HEK293T (cell line): ENCODE measurements at regions not wholly inside any gene's neighbourhood (a gene's known extent, or its start where the extent isn't known, plus 50 kb on each side); places are given as distances from the start of the nearest gene placed in this dataset.

Experiments
- CTCF ChIA-PET: fragments of 350-600 bp; formaldehyde crosslinking; extraction: SDS; loops from one replicate; lab custom pipeline; 2021; ENCODE audit warnings: antibody characterized with exemption, inconsistent platforms; lab: Yijun Ruan, JAX
- POLR2A ChIA-PET: fragments of 350-600 bp; formaldehyde crosslinking; extraction: SDS; loops from one replicate; lab custom pipeline; 2020; ENCODE audit warnings: antibody characterized with exemption, inconsistent platforms; lab: Yijun Ruan, JAX
- DNase-seq: peaks from one replicate; pipeline ENCODE4 v3.0.0; 2012; ENCODE audit warnings: mixed read lengths; ENCODE audit errors: extremely low spot score
- ARNT ChIP-seq: fragments of 450-650 bp; IDR thresholded peaks from 2 replicates; pipeline ENCODE4 v1.6.1; 2017; ENCODE audit warnings: mild to moderate bottlenecking
- BHLHE40 ChIP-seq: fragments of 450-650 bp; IDR thresholded peaks from 2 replicates; pipeline ENCODE4 v1.6.1; 2016; ENCODE audit warnings: mild to moderate bottlenecking, moderate library complexity, borderline replicate concordance
- CTBP1 ChIP-seq: fragments of 450-650 bp; IDR thresholded peaks from 2 replicates; pipeline ENCODE4 v1.6.1; 2016; ENCODE audit warnings: borderline replicate concordance
- ELF4 ChIP-seq: fragments of 450-650 bp; IDR thresholded peaks from 2 replicates; pipeline ENCODE4 v1.6.1; 2017; ENCODE audit warnings: antibody characterized with exemption
- FOXA1 ChIP-seq: fragments of 450-650 bp; IDR thresholded peaks from 2 replicates; pipeline ENCODE4 v1.6.1; 2016; ENCODE audit warnings: mild to moderate bottlenecking
- FOXK2 ChIP-seq: fragments of 450-650 bp; IDR thresholded peaks from 2 replicates; pipeline ENCODE4 v1.6.1; 2016; ENCODE audit warnings: mild to moderate bottlenecking
- FOXM1 ChIP-seq: fragments of 450-650 bp; IDR thresholded peaks from 2 replicates; pipeline ENCODE4 v1.6.1; 2017; ENCODE audit warnings: mild to moderate bottlenecking, borderline replicate concordance
- HDGF ChIP-seq: fragments of 450-650 bp; IDR thresholded peaks from 2 replicates; pipeline ENCODE4 v1.6.1; 2017; ENCODE audit warnings: antibody characterized with exemption, borderline replicate concordance
- L3MBTL2 ChIP-seq: fragments of 450-650 bp; conservative IDR thresholded peaks from 2 replicates; pipeline ENCODE4 v1.6.1; 2016; ENCODE audit warnings: mild to moderate bottlenecking
- LEF1 ChIP-seq: fragments of 450-650 bp; IDR thresholded peaks from 2 replicates; pipeline ENCODE4 v1.6.1; 2017; ENCODE audit warnings: mild to moderate bottlenecking, borderline replicate concordance
- NFRKB ChIP-seq: fragments of 450-650 bp; IDR thresholded peaks from 2 replicates; pipeline ENCODE4 v1.6.1; 2016; ENCODE audit warnings: mild to moderate bottlenecking, moderate library complexity
- PKNOX1 ChIP-seq: fragments of 450-650 bp; IDR thresholded peaks from 2 replicates; pipeline ENCODE4 v1.6.1; 2016
- SP1 ChIP-seq: fragments of 450-650 bp; IDR thresholded peaks from 2 replicates; pipeline ENCODE4 v1.6.1; 2017
- SUZ12 ChIP-seq: fragments of 450-650 bp; IDR thresholded peaks from 2 replicates; pipeline ENCODE4 v1.6.1; 2016; ENCODE audit warnings: mild to moderate bottlenecking
- TARDBP ChIP-seq: fragments of 450-650 bp; IDR thresholded peaks from 2 replicates; pipeline ENCODE4 v1.6.1; 2016
- ZNF384 ChIP-seq: fragments of 450-650 bp; IDR thresholded peaks from 2 replicates; pipeline ENCODE4 v1.6.1; 2016

- TF ChIP-seq FOXA1 (no peak), SUZ12 (no peak), ARNT (no peak), SP1 (no peak), NFRKB (no peak), ELF4 (no peak), LEF1 (no peak), L3MBTL2 (no peak), FOXM1 (no peak), BHLHE40 (no peak), TARDBP (no peak), ZNF384 (no peak), FOXK2 (no peak), HDGF (no peak), CTBP1 (no peak), PKNOX1 (no peak)
- POLR2A ChIA-PET, result no interaction called here
- DNase-seq, result no peak
- CTCF ChIA-PET, result no interaction called here
These were observed 329.8 kb upstream of the RUNX1 start for GRCh38 chr21:35378881-35379280.

- TF ChIP-seq FOXK2 (no peak), PKNOX1 (no peak), SUZ12 (no peak), NFRKB (no peak), SP1 (no peak), ZNF384 (no peak), CTBP1 (no peak)
- ChIA-PET POLR2A (no interaction called here), CTCF (no interaction called here)
- no peak for DNase-seq
These were observed 328.5 kb upstream of the RUNX1 start for GRCh38 chr21:35377505-35378090.

- ChIA-PET CTCF (no interaction called here), POLR2A (no interaction called here)
- no peak for TF ChIP-seq NFRKB
- no peak for TF ChIP-seq PKNOX1
- TF ChIP-seq SP1, result no peak
- TF ChIP-seq LEF1, result no peak
- TF ChIP-seq ARNT, result no peak
- TF ChIP-seq FOXK2, result no peak
- DNase-seq, result no peak
These were observed 327.5 kb upstream of the RUNX1 start for GRCh38 chr21:35376406-35377135.

- POLR2A ChIA-PET, result no interaction called here
- DNase-seq, result no peak
- CTCF ChIA-PET, result no interaction called here
- TF ChIP-seq HDGF (no peak), CTBP1 (no peak), PKNOX1 (no peak), L3MBTL2 (no peak), NFRKB (no peak), ELF4 (no peak), FOXK2 (no peak), TARDBP (no peak), FOXA1 (no peak), BHLHE40 (no peak), FOXM1 (no peak), LEF1 (no peak), ZNF384 (no peak), ARNT (no peak), SUZ12 (no peak), SP1 (no peak)
These were observed 326.0 kb upstream of the RUNX1 start for GRCh38 chr21:35375115-35375514.

- POLR2A ChIA-PET, result no interaction called here
- CTCF ChIA-PET, result no interaction called here
- no peak for DNase-seq
- no peak for TF ChIP-seq ZNF384
- TF ChIP-seq ARNT, result no peak
- TF ChIP-seq HDGF, result no peak
- no peak for TF ChIP-seq PKNOX1
- TF ChIP-seq FOXK2, result no peak
- TF ChIP-seq FOXA1, result no peak
- TF ChIP-seq NFRKB, result no peak
- TF ChIP-seq BHLHE40, result no peak
- TF ChIP-seq CTBP1, result no peak
- TF ChIP-seq FOXM1, result no peak
- TF ChIP-seq SP1, result no peak
- no peak for TF ChIP-seq SUZ12
- no peak for TF ChIP-seq TARDBP
These were observed 324.9 kb upstream of the RUNX1 start for GRCh38 chr21:35373998-35374397.
